A549 (cell line): ENCODE measurements at regions not wholly inside any gene's neighbourhood (a gene's known extent, or its start where the extent isn't known, plus 50 kb on each side); places are given as distances from the start of the nearest gene placed in this dataset.

Experiments
- ATAC-seq, 2 experiments: fragments of 200-7000 bp in 1 of 2; fragments of >200 bp in 1 of 2; cut with Nextera tagmentation in 1 of 2; cut with Tn5 transposase in 1 of 2; 3 replicates each; pipeline versions ENCODE4 v1.8.0 to v1.9.1; 2018 to 2020; ENCODE audit warnings: mild to moderate bottlenecking in 1 of 2, moderate library complexity in 1 of 2
- CTCF ChIA-PET: fragments of 300-600 bp; sonication (Branson Sonifier 250); formaldehyde crosslinking; extraction: SDS; loops from one replicate; lab custom pipeline; 2021; ENCODE audit warnings: antibody characterized with exemption, inconsistent platforms; lab: Yijun Ruan, JAX
- POLR2A ChIA-PET: fragments of 350-600 bp; formaldehyde crosslinking; extraction: SDS; loops from one replicate; lab custom pipeline; 2021; ENCODE audit warnings: antibody characterized with exemption, inconsistent platforms; lab: Yijun Ruan, JAX
- DNase-seq, 2 experiments: peaks; one replicate each; pipeline versions ENCODE4 v3.0.0 to v3.0.0-alpha.2; 2011 to 2016; ENCODE audit warnings: low read depth in 1 of 2, low spot score in 1 of 2
- FAIRE-seq: peaks from 2 replicates; lab custom pipeline; 2011; peaks lifted over from hg19 to GRCh38; lab: Jason Lieb, UNC
- H3K27ac ChIP-seq, 2 experiments: fragments of >200 bp; sonication (Bioruptor Twin); formaldehyde crosslinking; 3 replicates each; pipeline ENCODE4 v1.5.1; 2016 to 2017
- H3K4me1 ChIP-seq: fragments of >200 bp; sonication (Bioruptor Twin); formaldehyde crosslinking; 3 replicates; pipeline ENCODE4 v1.6.1; 2016
- H3K4me2 ChIP-seq: fragments of >200 bp; sonication (Bioruptor Twin); formaldehyde crosslinking; 3 replicates; pipeline ENCODE4 v1.6.1; 2016
- H3K4me3 ChIP-seq: fragments of >200 bp; sonication (Bioruptor Twin); formaldehyde crosslinking; 3 replicates; pipeline ENCODE4 v1.5.1; 2016
- H3K9me3 ChIP-seq: fragments of >200 bp; sonication (Bioruptor Twin); formaldehyde crosslinking; 3 replicates; pipeline ENCODE4 v1.6.1; 2016
- CBX2 ChIP-seq: fragments of 200-600 bp; sonication (generic); IDR thresholded peaks from 2 replicates; pipeline ENCODE4 v1.6.1; 2016; ENCODE audit warnings: low read depth, mild to moderate bottlenecking, borderline replicate concordance
- CBX8 ChIP-seq: fragments of 200-600 bp; sonication (generic); IDR thresholded peaks from 2 replicates; pipeline ENCODE4 v1.6.1; 2016
- CEBPB ChIP-seq, 2 experiments: fragments of >200 bp in 1 of 2; sonication (Bioruptor Twin) in 1 of 2; formaldehyde crosslinking in 1 of 2; IDR thresholded peaks; 2 replicates each; pipeline ENCODE4 v1.6.1; 2012 to 2016
- CHD4 ChIP-seq: fragments of 200-600 bp; sonication (generic); IDR thresholded peaks from 2 replicates; pipeline ENCODE4 v1.6.1; 2016; ENCODE audit warnings: antibody characterized with exemption, mild to moderate bottlenecking, borderline replicate concordance
- EHMT2 ChIP-seq: fragments of 200-600 bp; sonication (generic); IDR thresholded peaks from 2 replicates; pipeline ENCODE4 v1.6.1; 2016; ENCODE audit warnings: antibody characterized with exemption, low read depth, mild to moderate bottlenecking, moderate library complexity
- GATA3 ChIP-seq: IDR thresholded peaks from 2 replicates; pipeline ENCODE4 v1.6.1; 2012; ENCODE audit warnings: borderline replicate concordance
- JUN ChIP-seq, 2 experiments: fragments of >200 bp; sonication (Bioruptor Twin); formaldehyde crosslinking; IDR thresholded peaks; 2 replicates in 1 of 2; 3 replicates in 1 of 2; pipeline ENCODE4 v1.6.1; 2016 to 2017
- JUNB ChIP-seq: fragments of >200 bp; sonication (Bioruptor Twin); formaldehyde crosslinking; IDR thresholded peaks from 2 replicates; pipeline ENCODE4 v1.6.1; 2016
- KDM1A ChIP-seq: fragments of 200-600 bp; sonication (generic); IDR thresholded peaks from 2 replicates; pipeline ENCODE4 v1.6.1; 2016; ENCODE audit warnings: low read depth, mild to moderate bottlenecking
- KDM5A ChIP-seq: fragments of 200-600 bp; sonication (generic); IDR thresholded peaks from 2 replicates; pipeline ENCODE4 v1.6.1; 2016; ENCODE audit warnings: antibody characterized with exemption, mild to moderate bottlenecking
- MAZ ChIP-seq: fragments of 150-350 bp; IDR thresholded peaks from 2 replicates; pipeline ENCODE4 v1.6.1; 2014; ENCODE audit warnings: antibody characterized with exemption, low read depth, low read length, borderline replicate concordance
- MYC ChIP-seq: IDR thresholded peaks from 2 replicates; pipeline ENCODE4 v1.6.1; 2012; ENCODE audit warnings: mild to moderate bottlenecking, inconsistent platforms, low read length, improper control_type of control experiment, borderline replicate concordance
- NFE2L2 ChIP-seq: fragments of 150-350 bp; conservative IDR thresholded peaks from 2 replicates; pipeline ENCODE4 v1.6.1; 2014; ENCODE audit warnings: low read length
- NPAS2 ChIP-seq: fragments of 250-450 bp; sonication (Bioruptor Pico); IDR thresholded peaks from 2 replicates; pipeline ENCODE4 v1.8.0; 2022; ENCODE audit warnings: mild to moderate bottlenecking, moderate library complexity, borderline replicate concordance
- NR3C1 ChIP-seq: fragments of >200 bp; sonication (Bioruptor Twin); formaldehyde crosslinking; IDR thresholded peaks from 3 replicates; pipeline ENCODE4 v1.6.1; 2017
- POLR2A ChIP-seq: IDR thresholded peaks from 2 replicates; pipeline ENCODE4 v1.6.1; 2012; ENCODE audit warnings: mild to moderate bottlenecking, low read length
- POLR2AphosphoS2 ChIP-seq: conservative IDR thresholded peaks from 2 replicates; pipeline ENCODE4 v1.6.1; 2012; ENCODE audit warnings: low read length, improper control_type of control experiment, inconsistent platforms
- RFX5 ChIP-seq: fragments of 450-650 bp; IDR thresholded peaks from 2 replicates; pipeline ENCODE4 v1.7.1; 2014; ENCODE audit warnings: antibody characterized with exemption, mild to moderate bottlenecking, moderate library complexity
- SMC3 ChIP-seq: fragments of >200 bp; sonication (Bioruptor Twin); formaldehyde crosslinking; IDR thresholded peaks from 3 replicates; pipeline ENCODE4 v1.6.1; 2018; ENCODE audit warnings: inconsistent platforms
- SREBF2 ChIP-seq: fragments of 450-650 bp; IDR thresholded peaks from 2 replicates; pipeline ENCODE4 v1.6.1; 2014; ENCODE audit warnings: mild to moderate bottlenecking, moderate library complexity
- TFCP2L1 ChIP-seq: fragments of 250-450 bp; sonication (Bioruptor Pico); IDR thresholded peaks from 2 replicates; pipeline ENCODE4 v1.5.0; 2021; ENCODE audit warnings: mild to moderate bottlenecking
- TP53 ChIP-seq: fragments of 250-450 bp; sonication (Bioruptor Pico); IDR thresholded peaks from 2 replicates; pipeline ENCODE4 v1.5.0; 2021; ENCODE audit warnings: mild to moderate bottlenecking, moderate library complexity
- ZC3H11A ChIP-seq: fragments of 450-650 bp; IDR thresholded peaks from 2 replicates; pipeline ENCODE4 v1.6.1; 2014; ENCODE audit warnings: antibody characterized with exemption, mild to moderate bottlenecking
- WGBS: methylation state at CpG from one replicate; pipeline ENCODE4 v1.1.6; 2017; ENCODE audit errors: missing lambda C conversion rate; 5-methylcytosine and 5-hydroxymethylcytosine counted together
- TF ChIP-seq, protein P1 (sequence below): IDR thresholded peaks from 2 replicates; pipeline ENCODE4 v1.6.1; 2012
- TF ChIP-seq, protein P2 (sequence below): IDR thresholded peaks from 2 replicates; pipeline ENCODE4 v1.6.1; 2012; ENCODE audit warnings: low read depth, borderline replicate concordance
- TF ChIP-seq, protein P3 (sequence below): fragments of 250-450 bp; sonication (Bioruptor Pico); IDR thresholded peaks from 2 replicates; pipeline ENCODE4 v1.5.0; 2021; ENCODE audit warnings: mild to moderate bottlenecking, moderate library complexity, borderline replicate concordance
- TF ChIP-seq, protein P4 (sequence below): fragments of 250-450 bp; sonication (Bioruptor Pico); IDR thresholded peaks from 2 replicates; pipeline ENCODE4 v1.5.0; 2020; ENCODE audit warnings: low read depth, mild to moderate bottlenecking, moderate library complexity
- TF ChIP-seq, protein P5 (sequence below): fragments of >200 bp; sonication (Bioruptor Twin); formaldehyde crosslinking; IDR thresholded peaks from 3 replicates; pipeline ENCODE4 v1.5.1; 2016

DNA sequence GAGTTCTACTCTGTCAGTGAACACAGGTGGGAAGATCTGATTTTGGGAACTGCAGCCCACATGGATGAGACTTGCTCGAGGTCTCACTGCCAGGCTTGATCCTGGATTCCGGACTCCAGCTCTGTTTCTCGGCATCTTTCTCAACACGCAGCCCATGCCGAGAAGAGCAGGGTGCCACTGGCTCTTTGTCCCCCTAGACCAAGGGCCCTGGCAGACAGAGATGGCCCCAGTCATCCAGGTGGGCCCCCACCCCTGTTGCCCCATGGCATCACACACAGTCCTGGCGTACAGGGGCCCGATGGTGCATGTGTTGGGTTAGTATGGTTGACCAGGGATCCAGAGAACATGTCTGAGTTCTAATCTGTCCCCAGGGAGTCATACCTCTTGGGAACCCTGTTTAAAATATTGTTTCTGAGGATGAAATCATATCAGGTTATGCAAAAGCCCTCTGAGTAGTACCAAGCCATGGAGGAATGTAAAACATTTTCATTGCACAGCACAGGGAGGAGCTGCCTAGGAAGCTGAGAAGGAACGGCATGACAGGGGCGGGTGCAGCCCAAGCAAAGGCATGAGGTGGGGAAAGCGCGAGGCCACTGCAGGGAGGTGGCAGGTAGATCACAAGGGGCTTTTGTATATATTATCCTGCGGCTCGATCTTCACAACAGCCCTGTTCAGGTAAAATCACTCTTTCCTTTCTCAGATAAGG is 320.6 kb downstream of the UACA start:
- Histone ChIP-seq H3K4me1 (peaks cover 4% of the 10 kb centered on the region; the same call in 2 of the 3 replicates), H3K4me2 (no peak overlapping the region)
- no peak for FAIRE-seq
- no peak for TF ChIP-seq CBX8
- TF ChIP-seq, protein P1, sequence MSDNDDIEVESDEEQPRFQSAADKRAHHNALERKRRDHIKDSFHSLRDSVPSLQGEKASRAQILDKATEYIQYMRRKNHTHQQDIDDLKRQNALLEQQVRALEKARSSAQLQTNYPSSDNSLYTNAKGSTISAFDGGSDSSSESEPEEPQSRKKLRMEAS = no peak
- TF ChIP-seq, all 56 proteins: peak for 0
- POLR2A ChIA-PET = no interaction called here
- no peaks in the 10 kb centered on the region for H3K9me3 ChIP-seq
- ATAC-seq = peak; percentile 20 to 53; a peak in 3 of 6 replicates
- no peak overlapping the region for H3K4me3 ChIP-seq
- no peak for DNase-seq
- WGBS = 72% methylated on average over 11 of the region's 13 CpGs
- H3K27ac ChIP-seq = no peak overlapping the region
- CTCF ChIA-PET = interaction anchor here (0.6 to 2.8 kb wide), 7 partner anchors 10 to 964 kb away, joined by 3 to 9 read pairs (median 3); no protein-coding TSS in a partner anchor

DNA sequence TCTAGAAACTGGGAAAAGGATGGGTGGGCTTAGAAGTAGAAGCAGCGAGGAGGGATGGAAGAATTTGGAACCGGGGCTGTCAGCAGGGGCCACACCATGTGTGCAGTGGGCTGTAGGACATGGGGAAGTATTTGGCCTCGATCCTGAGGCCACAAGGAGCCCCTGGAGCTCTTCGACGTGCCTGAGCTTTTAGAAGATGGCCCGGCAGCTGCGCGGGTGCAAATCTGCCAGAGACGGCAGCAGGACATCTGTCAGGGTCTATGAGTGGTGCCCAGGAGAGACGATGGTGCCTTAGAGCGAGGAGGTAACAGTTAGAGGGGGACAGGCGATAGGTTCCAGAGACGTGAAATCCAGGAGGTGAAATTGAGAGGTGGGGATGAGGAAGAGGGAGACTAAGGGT is 321.1 kb downstream of the UACA start:
- no peak overlapping the region for H3K4me2 ChIP-seq
- TF ChIP-seq MAZ (no peak), RFX5 (no peak), GATA3 (no peak), JUNB (no peak), CHD4 (no peak), ZC3H11A (no peak), CBX2 (no peak), NR3C1 (no peak), POLR2AphosphoS2 (no peak), TFCP2L1 (CRISPR knock-in tag) (no peak), NPAS2 (CRISPR knock-in tag) (no peak), SMC3 (no peak), KDM5A (no peak), TP53 (no peak)
- TF ChIP-seq, protein P2, sequence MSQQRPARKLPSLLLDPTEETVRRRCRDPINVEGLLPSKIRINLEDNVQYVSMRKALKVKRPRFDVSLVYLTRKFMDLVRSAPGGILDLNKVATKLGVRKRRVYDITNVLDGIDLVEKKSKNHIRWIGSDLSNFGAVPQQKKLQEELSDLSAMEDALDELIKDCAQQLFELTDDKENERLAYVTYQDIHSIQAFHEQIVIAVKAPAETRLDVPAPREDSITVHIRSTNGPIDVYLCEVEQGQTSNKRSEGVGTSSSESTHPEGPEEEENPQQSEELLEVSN = no peak
- TF ChIP-seq, protein P3, sequence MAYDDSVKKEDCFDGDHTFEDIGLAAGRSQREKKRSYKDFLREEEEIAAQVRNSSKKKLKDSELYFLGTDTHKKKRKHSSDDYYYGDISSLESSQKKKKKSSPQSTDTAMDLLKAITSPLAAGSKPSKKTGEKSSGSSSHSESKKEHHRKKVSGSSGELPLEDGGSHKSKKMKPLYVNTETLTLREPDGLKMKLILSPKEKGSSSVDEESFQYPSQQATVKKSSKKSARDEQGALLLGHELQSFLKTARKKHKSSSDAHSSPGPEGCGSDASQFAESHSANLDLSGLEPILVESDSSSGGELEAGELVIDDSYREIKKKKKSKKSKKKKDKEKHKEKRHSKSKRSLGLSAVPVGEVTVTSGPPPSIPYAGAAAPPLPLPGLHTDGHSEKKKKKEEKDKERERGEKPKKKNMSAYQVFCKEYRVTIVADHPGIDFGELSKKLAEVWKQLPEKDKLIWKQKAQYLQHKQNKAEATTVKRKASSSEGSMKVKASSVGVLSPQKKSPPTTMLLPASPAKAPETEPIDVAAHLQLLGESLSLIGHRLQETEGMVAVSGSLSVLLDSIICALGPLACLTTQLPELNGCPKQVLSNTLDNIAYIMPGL (CRISPR knock-in tag) = no peak
- ChIA-PET CTCF (interaction anchor here (1.2 to 2.8 kb wide), 4 partner anchors 10 to 964 kb away, joined by 3 to 9 read pairs (median 4); no protein-coding TSS in a partner anchor), POLR2A (no interaction called here)
- 73% methylated on average over 13 of the region's 13 CpGs for WGBS
- H3K9me3 ChIP-seq = no peaks in the 10 kb centered on the region
- peaks cover 5% of the 10 kb centered on the region; the same call in 2 of the 3 replicates for H3K4me1 ChIP-seq
- FAIRE-seq = no peak
- H3K4me3 ChIP-seq = no peak overlapping the region
- no peak for ATAC-seq
- H3K27ac ChIP-seq = no peak overlapping the region
- no peak for DNase-seq

DNA sequence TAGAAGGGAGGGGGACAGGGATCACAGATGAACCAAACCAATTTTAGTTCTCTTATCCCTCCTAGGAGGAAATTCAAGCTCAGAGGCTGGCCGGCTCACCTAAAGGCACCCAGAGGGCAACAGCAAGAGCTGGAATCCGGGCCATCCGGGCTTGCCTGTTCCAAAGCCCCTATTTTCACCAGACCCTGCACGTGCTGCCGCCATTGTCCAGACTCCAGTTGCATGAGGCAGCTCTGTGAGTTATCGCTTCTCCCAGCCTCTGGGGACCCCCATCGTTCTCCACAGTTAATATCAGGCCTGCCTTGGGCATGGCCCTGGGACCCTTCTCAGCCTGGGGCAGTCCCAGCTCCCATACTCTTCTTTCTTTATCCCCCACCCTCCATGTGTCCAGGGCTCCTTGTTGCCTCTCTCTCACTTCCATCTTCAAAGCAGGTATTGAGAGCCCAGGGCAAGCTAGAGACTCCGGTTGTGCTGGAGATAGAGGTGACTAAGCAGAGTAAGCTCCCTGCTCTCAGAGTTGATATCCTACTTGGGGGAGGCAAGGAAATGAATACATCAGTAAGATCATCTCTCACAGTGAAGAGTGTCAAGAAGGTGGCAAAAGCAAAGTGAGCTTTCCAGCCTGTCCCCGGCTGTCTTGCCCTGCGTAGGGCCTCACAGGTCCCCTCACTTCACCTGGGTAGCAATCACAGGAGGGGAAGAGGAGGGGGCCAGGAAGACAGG is 322.8 kb downstream of the UACA start:
- Histone ChIP-seq H3K4me1 (peaks cover 5% of the 10 kb centered on the region; the same call in 2 of the 3 replicates), H3K4me3 (no peak overlapping the region), H3K9me3 (no peaks in the 10 kb centered on the region), H3K4me2 (no peak overlapping the region), H3K27ac (no peak overlapping the region)
- FAIRE-seq (no peak), DNase-seq (no peak), ATAC-seq (no peak)
- ChIA-PET POLR2A (no interaction called here), CTCF (interaction anchor here (0.7 to 3.5 kb wide), 8 partner anchors 8 to 49 kb away, joined by 3 to 18 read pairs (median 4); no protein-coding TSS in a partner anchor)
- 80% methylated on average over 10 of the region's 10 CpGs for WGBS
- no peak for TF ChIP-seq ZC3H11A
- TF ChIP-seq POLR2A = no peak
- no peak for TF ChIP-seq NFE2L2
- no peak for TF ChIP-seq CBX8
- TF ChIP-seq, protein P4, sequence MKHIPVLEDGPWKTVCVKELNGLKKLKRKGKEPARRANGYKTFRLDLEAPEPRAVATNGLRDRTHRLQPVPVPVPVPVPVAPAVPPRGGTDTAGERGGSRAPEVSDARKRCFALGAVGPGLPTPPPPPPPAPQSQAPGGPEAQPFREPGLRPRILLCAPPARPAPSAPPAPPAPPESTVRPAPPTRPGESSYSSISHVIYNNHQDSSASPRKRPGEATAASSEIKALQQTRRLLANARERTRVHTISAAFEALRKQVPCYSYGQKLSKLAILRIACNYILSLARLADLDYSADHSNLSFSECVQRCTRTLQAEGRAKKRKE = no peak
- TF ChIP-seq, protein P1 = no peak
- TF ChIP-seq NPAS2 (CRISPR knock-in tag) = no peak
- TF ChIP-seq, protein P5, sequence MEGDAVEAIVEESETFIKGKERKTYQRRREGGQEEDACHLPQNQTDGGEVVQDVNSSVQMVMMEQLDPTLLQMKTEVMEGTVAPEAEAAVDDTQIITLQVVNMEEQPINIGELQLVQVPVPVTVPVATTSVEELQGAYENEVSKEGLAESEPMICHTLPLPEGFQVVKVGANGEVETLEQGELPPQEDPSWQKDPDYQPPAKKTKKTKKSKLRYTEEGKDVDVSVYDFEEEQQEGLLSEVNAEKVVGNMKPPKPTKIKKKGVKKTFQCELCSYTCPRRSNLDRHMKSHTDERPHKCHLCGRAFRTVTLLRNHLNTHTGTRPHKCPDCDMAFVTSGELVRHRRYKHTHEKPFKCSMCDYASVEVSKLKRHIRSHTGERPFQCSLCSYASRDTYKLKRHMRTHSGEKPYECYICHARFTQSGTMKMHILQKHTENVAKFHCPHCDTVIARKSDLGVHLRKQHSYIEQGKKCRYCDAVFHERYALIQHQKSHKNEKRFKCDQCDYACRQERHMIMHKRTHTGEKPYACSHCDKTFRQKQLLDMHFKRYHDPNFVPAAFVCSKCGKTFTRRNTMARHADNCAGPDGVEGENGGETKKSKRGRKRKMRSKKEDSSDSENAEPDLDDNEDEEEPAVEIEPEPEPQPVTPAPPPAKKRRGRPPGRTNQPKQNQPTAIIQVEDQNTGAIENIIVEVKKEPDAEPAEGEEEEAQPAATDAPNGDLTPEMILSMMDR = no peak
- no peak for TF ChIP-seq JUN (IDR thresholded peaks at IDR 0.05)
- no peak for TF ChIP-seq SREBF2
- no peak for TF ChIP-seq CEBPB (IDR thresholded peaks at IDR 0.05)
- no peak for TF ChIP-seq KDM1A
- no peak for TF ChIP-seq MYC
- TF ChIP-seq EHMT2 = no peak
